ENCODE measurements at regions not wholly inside any gene's neighbourhood (a gene's known extent, or its start where the extent isn't known, plus 50 kb on each side); places are given as distances from the start of the nearest gene placed in this dataset.

- no peak for TF ChIP-seq CTCF (IDR thresholded peaks at IDR 0.05; ENCODE audit: insufficient read depth, low read depth, low read length)
- no peak for TF ChIP-seq EZH2 (IDR thresholded peaks at IDR 0.05; ENCODE audit: insufficient read depth, low read length)
- H3K9me3 Mint-ChIP-seq (ENCODE audit: unreplicated experiment): peaks cover 5% of the 10 kb centered on the region
- Histone ChIP-seq H2AFZ (ENCODE audit: low read depth, low read length) (no peak overlapping the region), H3K4me1 (ENCODE audit: insufficient read depth, low read length) (peaks cover 42% of the 10 kb centered on the region), H3K4me2 (ENCODE audit: low read length) (peak overlapping the region; percentile 40), H3K4me3 (ENCODE audit: insufficient read depth, low read depth, low read length) (no peak overlapping the region), H3K79me2 (ENCODE audit: insufficient read depth, low read length) (no peaks in the 10 kb centered on the region), H3K36me3 (ENCODE audit: insufficient read depth, low read length) (no peaks in the 10 kb centered on the region), H3K9ac (ENCODE audit: low read length) (peak overlapping the region; percentile 15), H3K27me3 (ENCODE audit: insufficient read depth, low read length) (no peaks in the 10 kb centered on the region), H3K27ac (ENCODE audit: low read depth, low read length) (peak overlapping the region; percentile 56), H3K9me3 (ENCODE audit: insufficient read depth, low read depth, low read length) (no peaks in the 10 kb centered on the region), H4K20me1 (ENCODE audit: insufficient read depth, low read length) (no peaks in the 10 kb centered on the region)
- H3K4me3 Mint-ChIP-seq (ENCODE audit: unreplicated experiment): no peak overlapping the region
- FAIRE-seq (no peak), DNase-seq (ENCODE audit: low read depth) (no peak)
- peaks cover 5% of the 10 kb centered on the region for H3K36me3 Mint-ChIP-seq (ENCODE audit: low read depth, unreplicated experiment)
- no peaks in the 10 kb centered on the region for H3K27me3 Mint-ChIP-seq (ENCODE audit: low read depth, unreplicated experiment)
- H3K4me1 Mint-ChIP-seq (ENCODE audit: low read depth, unreplicated experiment): peaks cover 25% of the 10 kb centered on the region
- no peak overlapping the region for H3K27ac Mint-ChIP-seq (ENCODE audit: unreplicated experiment)
Observed at GRCh38 chr1:184889902-184890301, 84.4 kb downstream of the NIBAN1 start.

GRCh38 chr1:184889166-184889565 is 85.1 kb downstream of the NIBAN1 start:
- no peak for FAIRE-seq

More at GRCh38 chr1:184889166-184889565, 85.1 kb downstream of the NIBAN1 start:
- no peak overlapping the region for H3K4me3 Mint-ChIP-seq (ENCODE audit: unreplicated experiment)
- H4K20me1 ChIP-seq (ENCODE audit: insufficient read depth, low read length): no peaks in the 10 kb centered on the region
- H3K27ac Mint-ChIP-seq (ENCODE audit: unreplicated experiment): no peak overlapping the region
- peaks cover 25% of the 10 kb centered on the region for H3K4me1 Mint-ChIP-seq (ENCODE audit: low read depth, unreplicated experiment)
- no peaks in the 10 kb centered on the region for H3K27me3 ChIP-seq (ENCODE audit: insufficient read depth, low read length)
- peaks cover 5% of the 10 kb centered on the region for H3K36me3 Mint-ChIP-seq (ENCODE audit: low read depth, unreplicated experiment)
- H3K79me2 ChIP-seq (ENCODE audit: insufficient read depth, low read length): no peaks in the 10 kb centered on the region
- H3K9me3 Mint-ChIP-seq (ENCODE audit: unreplicated experiment): peaks cover 5% of the 10 kb centered on the region
- no peak overlapping the region for H2AFZ ChIP-seq (ENCODE audit: low read depth, low read length)
- no peaks in the 10 kb centered on the region for H3K9me3 ChIP-seq (ENCODE audit: insufficient read depth, low read depth, low read length)
- no peaks in the 10 kb centered on the region for H3K27me3 Mint-ChIP-seq (ENCODE audit: low read depth, unreplicated experiment)
- H3K4me2 ChIP-seq (ENCODE audit: low read length): no peak overlapping the region
- no peaks in the 10 kb centered on the region for H3K36me3 ChIP-seq (ENCODE audit: insufficient read depth, low read length)
- no peak overlapping the region for H3K9ac ChIP-seq (ENCODE audit: low read length)
- TF ChIP-seq EZH2 (IDR thresholded peaks at IDR 0.05; ENCODE audit: insufficient read depth, low read length): no peak
- no peak for TF ChIP-seq CTCF (IDR thresholded peaks at IDR 0.05; ENCODE audit: insufficient read depth, low read depth, low read length)
- no peak for DNase-seq (ENCODE audit: low read depth)
- H3K27ac ChIP-seq (ENCODE audit: low read depth, low read length): no peak overlapping the region
- peaks cover 42% of the 10 kb centered on the region for H3K4me1 ChIP-seq (ENCODE audit: insufficient read depth, low read length)
- no peak overlapping the region for H3K4me3 ChIP-seq (ENCODE audit: insufficient read depth, low read depth, low read length)

All from astrocyte (in vitro differentiated cells and primary cell).